VCaP (cell line): ENCODE measurements at regions not wholly inside any gene's neighbourhood (a gene's known extent, or its start where the extent isn't known, plus 50 kb on each side); places are given as distances from the start of the nearest gene placed in this dataset.
"Not testable (repeated sequence)": the region's sequence is repeated elsewhere in the genome, so short reads cannot be mapped to it uniquely, and the experiment has no call there.

Source experiments
- H3K27ac ChIP-seq: fragments of 450-650 bp; 2 replicates; pipeline ENCODE4 v1.5.1; 2017
- CTCF ChIP-seq: fragments of 450-650 bp; conservative IDR thresholded peaks from 2 replicates; pipeline ENCODE4 v1.5.1; 2017; ENCODE audit warnings: mild to moderate bottlenecking, moderate library complexity

GRCh38 chr14:83290447-83290846, 1756.8 kb upstream of the SEL1L start:
- TF ChIP-seq CTCF: no peak
- H3K27ac ChIP-seq: no peak overlapping the region

GRCh38 chr14:83291714-83292113, 1758.1 kb upstream of the SEL1L start:
- no peak overlapping the region for H3K27ac ChIP-seq
- no peak for TF ChIP-seq CTCF

- TF ChIP-seq CTCF: no peak
- no peak overlapping the region for H3K27ac ChIP-seq
Observed at GRCh38 chr14:83294941-83295340, 1761.3 kb upstream of the SEL1L start.

GRCh38 chr14:83297361-83297760, 1763.7 kb upstream of the SEL1L start:
- no peak overlapping the region for H3K27ac ChIP-seq
- TF ChIP-seq CTCF: no peak

- H3K27ac ChIP-seq: not testable (repeated sequence)
Observed at GRCh38 chr14:83298016-83298415, 1764.4 kb upstream of the SEL1L start.

GRCh38 chr14:83300476-83301064, 1766.9 kb upstream of the SEL1L start:
- peak; percentile 97 for TF ChIP-seq CTCF

GRCh38 chr14:83301791-83302190, 1768.1 kb upstream of the SEL1L start:
- no peak for TF ChIP-seq CTCF
- no peak overlapping the region for H3K27ac ChIP-seq

More at GRCh38 chr14:83300476-83301064, 1766.9 kb upstream of the SEL1L start:
- no peak overlapping the region for H3K27ac ChIP-seq

- H3K27ac ChIP-seq: no peak overlapping the region
- TF ChIP-seq CTCF: no peak
Observed at GRCh38 chr14:83309211-83309610, 1775.6 kb upstream of the SEL1L start.
